T1000 (cell line): ENCODE measurements at regions not wholly inside any gene's neighbourhood (a gene's known extent, or its start where the extent isn't known, plus 50 kb on each side); places are given as distances from the start of the nearest gene placed in this dataset.
"Not testable (repeated sequence)": the region's sequence is repeated elsewhere in the genome, so short reads cannot be mapped to it uniquely, and the experiment has no call there.

ENCODE experiments used
- DNase-seq: peaks from one replicate; lab custom pipeline; 2025; ENCODE audit warnings: mixed read lengths; lab: John Stamatoyannopoulos, UW

- DNase-seq: no peak
Measured at GRCh38 chr9:124084087-124084486, 72.5 kb downstream of the LHX2 start.

GRCh38 chr9:124087226-124087625, 75.7 kb downstream of the LHX2 start:
- DNase-seq: no peak

- DNase-seq: no peak
Measured at GRCh38 chr9:124088476-124088837, 76.9 kb downstream of the LHX2 start.

GRCh38 chr9:124089631-124090488, 78.3 kb downstream of the LHX2 start:
- DNase-seq: not testable (repeated sequence)

- DNase-seq: no peak
Measured at GRCh38 chr9:124098141-124098905, 86.8 kb downstream of the LHX2 start.

GRCh38 chr9:124099860-124100259, 88.3 kb downstream of the LHX2 start:
- no peak for DNase-seq

- DNase-seq: no peak
Measured at GRCh38 chr9:124101215-124101968, 89.8 kb downstream of the LHX2 start.

- no peak for DNase-seq
Measured at GRCh38 chr9:124101969-124102345, 90.4 kb downstream of the LHX2 start.

GRCh38 chr9:124102363-124102762, 90.8 kb downstream of the LHX2 start:
- no peak for DNase-seq

GRCh38 chr9:124105266-124105665, 93.7 kb downstream of the LHX2 start:
- DNase-seq: no peak

GRCh38 chr9:124108216-124108615, 96.6 kb downstream of the LHX2 start:
- no peak for DNase-seq

GRCh38 chr9:124110307-124110915, 98.8 kb downstream of the LHX2 start:
- DNase-seq: peak; percentile 48

- DNase-seq: no peak
Measured at GRCh38 chr9:124116683-124117363, 105.3 kb downstream of the LHX2 start.

GRCh38 chr9:124118894-124119293, 107.3 kb downstream of the LHX2 start:
- no peak for DNase-seq

GRCh38 chr9:124120272-124120671, 108.7 kb downstream of the LHX2 start:
- no peak for DNase-seq

- no peak for DNase-seq
Measured at GRCh38 chr9:124121725-124122124, 110.2 kb downstream of the LHX2 start.

GRCh38 chr9:124122321-124122720, 110.8 kb downstream of the LHX2 start:
- DNase-seq: no peak

- DNase-seq: no peak
Measured at GRCh38 chr9:124122813-124123462, 111.4 kb downstream of the LHX2 start.

GRCh38 chr9:124123621-124124020, 112.1 kb downstream of the LHX2 start:
- not testable (repeated sequence) for DNase-seq

GRCh38 chr9:124124729-124125650, 113.4 kb downstream of the LHX2 start:
- no peak for DNase-seq
